ENCODE measurements at regions not wholly inside any gene's neighbourhood (a gene's known extent, or its start where the extent isn't known, plus 50 kb on each side); places are given as distances from the start of the nearest gene placed in this dataset.
"Not testable (repeated sequence)": the region's sequence is repeated elsewhere in the genome, so short reads cannot be mapped to it uniquely, and the experiment has no call there.

DNA sequence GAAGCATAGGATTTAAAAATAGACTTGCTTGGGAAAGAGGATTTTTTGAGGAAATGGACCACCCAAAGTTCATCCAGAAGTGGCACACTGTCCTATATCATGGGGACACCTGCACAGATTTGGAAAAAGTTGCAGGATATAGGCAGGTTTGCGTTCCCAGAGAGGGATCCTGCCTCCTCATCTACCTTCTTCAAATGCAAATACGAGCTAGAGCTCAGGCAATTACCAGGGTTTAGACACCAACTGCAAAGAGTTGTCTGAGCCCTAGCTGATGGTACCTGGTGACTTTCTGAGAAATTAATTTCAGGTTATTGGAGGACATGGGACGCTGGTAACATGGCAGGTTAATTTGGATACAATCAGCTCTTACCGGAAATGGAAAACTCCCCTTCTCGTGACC, 423.7 kb upstream of the MTPN start:
- no peak for DNase-seq

DNA sequence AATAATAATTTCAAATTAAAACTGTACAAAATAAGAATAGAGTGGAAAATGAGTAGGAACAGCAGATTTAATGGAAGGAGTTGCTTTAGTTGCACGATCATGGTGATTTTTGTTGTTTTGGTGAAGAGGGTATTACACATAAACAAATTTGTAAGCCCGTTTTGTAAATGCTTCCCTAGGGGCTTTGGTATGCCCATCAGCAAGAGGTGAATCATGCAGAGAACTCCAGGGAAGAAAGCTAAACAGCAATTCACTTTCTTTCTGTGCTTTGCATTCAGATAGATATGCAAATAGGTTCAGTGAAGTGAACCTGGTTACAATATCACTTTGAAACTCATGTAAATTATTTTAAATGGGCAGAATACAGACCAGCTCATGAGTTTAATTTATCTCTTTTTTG, 422.2 kb upstream of the MTPN start:
- DNase-seq: no peak

DNA sequence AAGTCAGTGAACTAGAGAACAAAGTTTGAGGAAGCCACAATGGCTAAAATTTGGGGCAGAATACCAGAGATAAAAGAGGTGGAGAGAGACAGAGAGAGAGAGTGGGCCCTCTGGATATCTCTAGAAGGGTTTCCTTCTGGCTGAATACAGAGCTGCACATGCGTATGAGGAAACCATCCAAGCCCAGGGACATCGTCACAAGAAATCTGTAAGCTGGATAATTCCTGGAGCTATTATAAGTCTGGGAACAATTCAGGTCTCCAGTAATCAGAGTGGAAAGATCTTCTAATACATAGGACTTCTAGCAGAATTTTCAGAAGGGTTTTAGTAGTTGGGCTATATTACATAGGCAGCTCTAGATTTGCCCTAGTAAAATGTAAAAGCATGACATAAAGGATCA, 415.7 kb upstream of the MTPN start:
- DNase-seq: no peak

DNA sequence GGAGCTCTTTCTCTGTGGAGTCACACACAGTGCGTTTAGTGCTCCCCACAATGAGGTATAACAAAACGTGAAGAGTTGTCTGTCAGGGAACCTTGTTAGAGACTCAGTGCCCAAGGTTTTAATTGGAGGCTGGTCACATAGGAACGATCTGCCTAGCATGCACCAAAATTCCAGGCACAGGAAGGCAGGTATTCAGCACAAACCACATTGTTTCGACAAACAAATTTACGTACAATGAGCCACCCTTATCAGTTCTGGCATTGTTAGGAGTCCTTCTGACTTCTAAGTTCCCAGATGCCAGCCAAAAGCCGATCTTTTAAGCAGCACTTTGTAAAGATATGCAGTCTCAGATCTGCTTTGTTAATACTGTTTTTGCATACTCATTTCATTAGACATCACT, 414.2 kb upstream of the MTPN start:
- no peak for DNase-seq

DNA sequence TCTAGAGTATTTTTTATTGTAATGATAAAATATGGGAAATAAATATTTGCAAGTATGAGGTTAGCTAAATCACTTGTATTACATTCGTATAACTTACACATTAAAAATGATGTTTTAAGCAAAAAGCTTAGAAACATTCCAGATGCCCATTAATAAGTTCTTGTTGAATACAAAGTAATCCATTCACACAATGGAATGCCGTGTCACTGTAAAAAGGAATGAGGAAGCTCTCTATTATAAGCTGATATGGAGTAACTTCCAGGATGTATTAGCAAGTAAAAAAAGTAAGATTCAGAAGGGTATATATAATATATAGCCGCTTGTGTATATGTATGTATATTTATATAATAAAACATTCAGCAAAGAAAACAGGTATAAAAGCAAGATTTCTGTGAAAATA, 412.8 kb upstream of the MTPN start:
- no peak for DNase-seq

DNA sequence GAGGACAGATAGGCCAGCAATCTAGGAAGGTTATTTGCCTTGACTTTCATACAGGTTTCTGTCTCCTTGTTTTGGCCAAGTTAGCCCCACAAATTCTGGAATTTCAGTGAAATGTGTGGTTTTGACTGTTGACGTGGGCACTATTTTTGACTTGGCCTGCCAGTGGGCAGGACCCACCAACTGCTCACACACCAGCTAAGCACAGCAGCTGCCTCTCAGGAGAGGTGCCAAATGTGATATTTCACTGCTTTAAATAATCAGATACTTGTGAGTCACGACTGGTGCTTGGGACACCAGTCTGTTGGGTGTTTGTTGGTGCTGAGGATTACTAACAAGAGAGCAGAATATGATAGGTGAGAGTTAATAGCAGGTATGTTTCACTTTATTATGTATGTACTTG, 409.7 kb upstream of the MTPN start:
- DNase-seq: no peak

DNA sequence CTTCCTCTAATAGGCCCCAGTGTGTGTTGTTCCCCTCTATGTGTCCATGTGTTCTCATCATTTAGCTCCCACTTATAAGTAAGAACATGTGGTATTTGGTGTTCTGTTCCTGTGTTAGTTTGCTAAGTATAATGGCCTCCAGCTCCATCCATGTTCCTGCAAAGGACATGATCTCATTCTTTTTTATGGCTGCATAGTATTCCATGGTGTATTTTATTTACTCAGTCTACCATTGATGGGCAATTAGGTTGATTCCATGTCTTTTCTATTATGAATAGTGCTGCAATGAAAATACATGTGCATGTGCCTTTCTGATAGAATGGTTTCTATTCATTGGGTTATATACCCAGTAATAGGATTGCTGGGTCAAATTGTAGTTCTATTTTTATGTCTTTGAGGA, 394.2 kb upstream of the MTPN start:
- not testable (repeated sequence) for DNase-seq

DNA sequence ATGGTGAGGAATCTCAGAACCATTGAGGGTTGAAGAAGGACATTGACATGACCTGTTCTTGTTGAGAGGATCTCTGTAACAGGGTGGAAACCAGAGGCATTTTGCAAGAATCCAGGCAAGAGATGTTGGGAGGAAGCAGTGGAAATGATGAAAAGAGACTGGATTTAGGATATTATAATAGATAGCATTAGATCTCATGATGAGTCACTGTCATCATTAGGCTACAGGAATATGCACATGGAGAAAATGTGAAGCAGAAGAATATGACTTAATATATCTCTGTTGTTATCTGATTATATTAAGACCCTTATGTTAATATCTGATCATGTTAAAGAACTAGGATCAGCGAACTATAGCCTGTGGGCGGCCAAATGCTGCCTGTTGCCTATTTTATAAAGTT, 393.0 kb upstream of the MTPN start:
- no peak for DNase-seq

DNA sequence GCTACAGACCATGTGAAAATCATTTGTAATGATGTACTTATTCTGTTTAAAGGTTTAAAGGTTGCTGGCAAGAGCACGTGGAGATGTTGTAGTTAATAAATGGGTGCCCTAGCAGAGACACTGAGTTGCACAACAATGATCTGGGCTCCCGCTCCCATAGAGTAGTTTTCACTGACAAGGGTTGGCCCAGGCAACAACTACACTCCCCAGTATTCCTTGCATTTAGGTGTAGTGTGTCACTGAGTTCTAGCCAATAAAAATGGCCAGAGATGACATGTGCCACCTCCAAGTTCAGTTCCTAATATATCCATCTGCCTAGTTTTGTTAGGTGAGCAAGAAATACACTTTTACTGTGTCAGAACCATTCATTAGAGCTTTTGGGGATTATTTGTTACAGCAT, 392.1 kb upstream of the MTPN start:
- no peak for DNase-seq

DNA sequence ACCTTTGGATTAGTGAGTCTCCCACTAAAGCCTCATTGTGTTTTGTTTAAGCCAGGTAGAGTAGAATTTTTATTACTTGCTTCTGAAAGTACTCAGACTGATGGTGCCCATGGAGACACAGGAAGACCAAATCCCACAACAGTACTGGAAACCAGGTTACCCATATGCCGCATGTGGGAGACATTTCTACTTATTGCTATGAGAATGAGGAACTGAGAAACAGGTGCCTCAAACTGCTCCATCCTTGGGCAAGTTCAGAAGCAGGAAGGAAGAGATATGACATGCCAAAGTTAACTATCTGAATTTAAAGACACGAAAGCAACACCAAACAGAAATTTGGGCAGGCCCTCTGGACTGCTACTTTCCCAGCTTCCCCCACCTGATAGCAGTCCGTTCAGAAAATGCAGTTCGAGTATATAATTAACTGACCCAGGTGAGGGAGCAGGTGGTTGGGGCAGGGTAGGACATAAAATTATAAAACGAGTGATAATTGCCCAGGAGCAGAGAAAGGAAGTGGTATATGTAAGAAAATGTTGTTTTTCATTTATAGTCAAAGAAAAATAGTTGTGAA, 382.3 kb upstream of the MTPN start:
- no peak for DNase-seq

DNA sequence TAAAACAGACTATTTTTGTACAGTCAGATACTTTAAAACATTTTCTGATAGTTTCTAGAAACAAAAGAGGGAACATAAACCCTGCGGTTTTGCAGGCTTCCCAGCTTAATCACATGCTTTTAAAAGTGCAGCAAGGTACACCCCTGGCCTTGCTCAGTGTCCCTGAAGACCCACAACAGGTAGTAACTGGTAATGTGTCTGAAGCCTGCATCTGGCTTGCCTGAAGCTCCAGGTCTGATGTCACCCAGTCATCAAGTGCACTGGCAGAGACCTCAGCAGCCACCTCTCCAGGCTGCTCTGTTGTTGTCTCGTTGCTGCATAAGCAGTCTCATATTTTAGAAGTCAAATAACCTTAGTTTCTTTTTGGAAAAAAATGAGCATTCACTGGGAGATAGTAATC, 376.1 kb upstream of the MTPN start:
- DNase-seq: no peak

DNA sequence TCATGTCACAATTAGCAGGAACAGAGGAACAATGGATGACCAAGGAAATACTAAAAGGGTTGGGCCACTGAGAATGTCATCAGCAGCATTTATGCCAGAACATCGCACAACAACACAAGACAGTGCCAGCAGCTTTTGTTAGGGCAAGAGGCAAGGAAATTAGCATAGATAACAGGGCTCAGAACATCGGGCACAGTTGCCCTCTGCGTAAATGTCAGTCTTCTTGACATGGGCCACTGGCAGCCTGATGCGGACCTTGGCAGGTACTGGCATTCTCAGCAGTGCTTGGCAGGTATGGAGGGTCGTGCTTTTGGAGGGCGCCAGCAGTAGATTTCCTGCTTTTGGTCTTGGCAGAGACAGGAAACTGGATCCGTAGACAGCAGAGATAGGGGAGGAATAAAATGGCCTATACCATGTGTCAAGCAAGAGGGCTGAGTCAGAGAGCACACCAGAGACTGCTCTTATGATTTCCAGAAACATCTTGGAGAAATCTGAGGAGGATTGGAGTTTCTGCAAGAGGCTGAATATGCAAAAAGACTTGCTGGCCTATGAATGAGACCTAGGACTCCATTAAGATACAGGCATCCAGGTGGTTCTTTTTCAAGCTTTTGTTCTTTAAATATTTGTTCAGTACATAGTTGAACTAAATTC, 371.5 kb upstream of the MTPN start:
- no peak for DNase-seq

DNA sequence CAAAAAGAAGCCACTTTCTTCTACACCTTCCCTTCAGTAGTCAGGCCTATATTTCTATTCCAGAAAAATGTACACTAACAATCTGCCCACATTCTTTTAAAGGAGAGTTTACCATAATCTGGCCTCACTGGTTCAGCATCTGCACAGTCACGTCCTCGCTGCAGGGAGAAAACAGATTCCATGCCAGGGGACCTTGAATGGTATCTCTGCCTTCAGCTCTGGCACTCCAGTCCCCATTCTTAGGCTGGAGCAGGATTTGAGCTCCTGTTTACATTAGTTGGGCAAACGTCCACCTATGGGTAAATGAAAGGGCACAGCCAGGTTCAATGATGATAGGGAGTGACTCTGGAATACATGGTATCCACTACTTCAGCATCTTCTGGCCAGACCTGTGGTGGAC, 371.0 kb upstream of the MTPN start:
- DNase-seq: no peak

DNA sequence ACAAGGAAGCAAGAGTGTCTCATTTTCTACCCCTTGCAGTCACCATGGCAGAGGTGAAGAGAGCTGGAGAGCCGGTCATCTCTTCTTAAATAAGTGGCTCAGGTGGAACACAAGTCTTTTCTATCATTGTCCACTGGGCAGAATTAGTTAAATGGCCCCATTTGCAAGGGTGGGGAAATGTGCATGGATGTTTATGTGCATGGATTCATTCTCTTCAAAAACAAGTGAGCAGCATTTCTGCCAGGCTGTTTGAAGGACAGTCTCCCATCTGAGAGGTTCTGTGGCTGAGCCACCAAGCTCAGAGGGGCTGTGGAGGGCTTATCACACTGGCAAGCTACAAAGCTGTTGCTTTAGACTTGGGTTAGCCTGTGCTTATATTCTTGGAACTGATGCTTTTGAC, 370.3 kb upstream of the MTPN start:
- DNase-seq: no peak

DNA sequence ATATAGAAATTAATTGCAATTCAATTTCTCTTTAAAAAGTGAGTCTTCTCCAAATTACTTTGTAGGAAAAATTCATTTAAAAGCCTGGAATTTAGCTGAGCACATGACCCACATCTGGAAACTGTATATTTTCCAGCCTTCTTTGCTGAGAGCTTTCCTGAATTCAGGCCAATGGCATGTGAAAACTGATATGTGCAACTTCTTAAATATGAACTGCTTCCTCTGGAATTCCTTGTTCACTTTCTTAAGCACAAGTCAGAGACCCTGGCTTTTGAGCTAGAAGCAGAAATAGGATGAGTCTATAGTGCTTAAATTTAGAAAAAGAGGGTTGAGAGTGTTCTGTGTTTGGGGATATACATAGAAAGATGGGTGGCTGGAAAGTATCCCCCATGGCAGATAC, 365.1 kb upstream of the MTPN start:
- no peak for DNase-seq

DNA sequence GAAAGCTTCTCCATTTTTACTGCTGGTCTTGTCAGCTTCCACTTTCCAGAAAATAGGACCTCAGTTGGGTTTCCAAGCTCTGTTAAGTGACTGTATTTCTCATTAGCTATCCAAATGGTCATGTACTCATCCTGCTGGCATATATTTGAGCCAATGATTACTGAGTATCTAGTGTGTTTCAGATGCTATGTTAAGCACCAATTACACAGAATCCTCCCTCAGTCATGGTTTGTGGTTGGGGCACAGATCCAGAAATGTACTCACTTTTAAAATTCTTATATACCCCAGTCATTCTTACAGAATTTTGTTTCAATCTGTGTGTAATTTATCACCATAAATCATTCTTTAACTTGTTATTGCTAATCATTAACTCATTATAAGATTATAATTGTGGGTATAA, 362.3 kb upstream of the MTPN start:
- DNase-seq: no peak

DNA sequence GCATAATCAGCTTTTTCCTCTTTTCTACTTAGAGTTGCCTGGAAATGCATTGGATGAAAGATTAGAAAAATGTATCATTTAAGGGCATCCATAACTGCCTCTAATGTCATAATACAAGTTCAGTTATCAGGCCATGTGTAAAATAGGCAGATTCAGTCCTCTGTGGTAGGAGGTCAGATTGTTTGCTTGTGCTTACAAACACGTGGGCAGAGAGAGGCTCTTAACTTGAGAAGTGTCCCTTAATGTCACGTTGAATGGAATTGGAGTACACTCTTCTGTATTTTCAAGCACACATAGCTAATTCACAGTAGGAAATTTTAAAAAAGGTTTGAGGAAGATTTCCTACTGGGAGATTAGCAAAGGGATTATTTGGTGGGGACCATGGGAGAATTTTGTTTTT, 359.8 kb upstream of the MTPN start:
- no peak for DNase-seq

DNA sequence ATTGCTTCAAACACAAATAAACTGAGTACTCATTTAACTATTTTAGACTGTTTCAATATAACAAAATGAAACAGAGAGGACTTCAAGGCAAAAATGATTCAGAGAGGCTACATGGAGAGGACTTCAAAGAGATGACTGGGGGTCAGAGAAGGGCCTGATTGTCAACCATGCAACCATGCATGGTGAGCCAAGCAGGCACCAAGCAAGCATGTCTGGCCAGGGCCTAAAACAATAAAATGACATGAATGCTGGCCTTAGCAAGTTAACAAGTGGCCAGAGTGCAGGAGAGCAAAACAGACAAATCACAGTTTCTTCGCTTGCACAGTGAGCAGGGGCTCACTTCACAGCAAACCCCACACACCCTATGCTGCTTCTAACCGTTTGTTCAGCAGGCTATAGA, 356.5 kb upstream of the MTPN start:
- DNase-seq: no peak

DNA sequence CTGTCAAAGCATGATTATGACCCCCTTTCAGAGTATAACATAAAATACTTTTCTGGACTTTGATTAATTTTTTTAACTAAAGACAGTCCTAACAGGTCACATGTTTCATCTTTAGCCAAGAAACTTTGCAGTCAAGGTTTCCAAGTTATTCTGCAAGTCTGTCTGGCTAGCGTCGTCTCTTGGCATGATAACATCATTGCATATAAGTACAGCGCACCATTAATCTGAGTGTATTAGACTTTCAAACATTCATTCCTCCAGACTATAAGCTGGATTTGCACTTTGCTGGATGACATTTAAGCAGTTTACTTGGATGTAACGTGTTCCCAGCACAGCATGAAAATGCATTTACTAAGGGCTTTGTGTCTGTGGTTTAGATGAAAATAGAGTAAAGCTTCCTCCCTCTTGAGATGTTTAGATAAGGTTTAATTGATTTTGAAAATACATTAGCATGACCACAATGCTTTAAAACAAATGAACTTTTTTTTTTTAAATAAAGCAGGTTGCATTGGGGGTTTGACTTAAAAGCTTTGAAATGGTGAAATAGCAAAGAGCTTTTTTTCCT, 349.0 kb upstream of the MTPN start:
- DNase-seq: no peak

DNA sequence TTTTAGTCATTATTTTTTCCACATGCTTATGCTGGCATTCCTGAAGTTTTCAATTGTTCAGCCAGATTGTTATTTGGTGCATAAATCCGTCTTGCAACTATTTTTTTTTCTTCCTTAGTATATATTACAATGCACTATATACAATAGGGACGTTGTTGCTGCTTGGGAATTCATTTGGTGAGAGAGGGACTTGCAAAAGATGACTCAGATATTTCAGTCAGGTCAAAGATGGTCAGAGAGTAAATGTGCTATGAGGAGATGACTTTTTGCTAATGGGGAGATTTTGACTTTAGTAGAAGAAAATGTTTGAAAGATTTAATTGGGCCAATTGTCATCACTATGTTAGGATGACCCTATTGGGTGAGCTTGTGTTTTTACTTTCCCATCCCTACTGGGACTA, 348.4 kb upstream of the MTPN start:
- no peak for DNase-seq

DNA sequence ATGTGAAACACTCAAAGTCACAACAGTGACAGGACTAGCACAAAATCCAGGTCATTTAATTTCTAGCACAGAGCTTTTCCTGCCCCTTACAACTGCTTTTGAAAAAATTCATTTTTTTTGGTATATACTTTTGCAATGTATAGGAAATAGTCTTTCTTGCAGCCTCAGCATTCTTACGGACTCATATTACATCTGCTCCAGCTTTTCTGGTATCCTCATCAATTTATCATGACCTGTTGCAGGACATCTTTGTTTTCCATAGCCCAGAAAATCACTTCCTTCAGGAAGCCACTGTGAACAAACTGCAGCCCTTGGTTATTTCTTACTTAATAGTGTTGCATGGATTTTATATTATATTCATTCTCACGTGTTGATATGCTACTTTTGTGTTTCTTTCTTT, 347.9 kb upstream of the MTPN start:
- no peak for DNase-seq

DNA sequence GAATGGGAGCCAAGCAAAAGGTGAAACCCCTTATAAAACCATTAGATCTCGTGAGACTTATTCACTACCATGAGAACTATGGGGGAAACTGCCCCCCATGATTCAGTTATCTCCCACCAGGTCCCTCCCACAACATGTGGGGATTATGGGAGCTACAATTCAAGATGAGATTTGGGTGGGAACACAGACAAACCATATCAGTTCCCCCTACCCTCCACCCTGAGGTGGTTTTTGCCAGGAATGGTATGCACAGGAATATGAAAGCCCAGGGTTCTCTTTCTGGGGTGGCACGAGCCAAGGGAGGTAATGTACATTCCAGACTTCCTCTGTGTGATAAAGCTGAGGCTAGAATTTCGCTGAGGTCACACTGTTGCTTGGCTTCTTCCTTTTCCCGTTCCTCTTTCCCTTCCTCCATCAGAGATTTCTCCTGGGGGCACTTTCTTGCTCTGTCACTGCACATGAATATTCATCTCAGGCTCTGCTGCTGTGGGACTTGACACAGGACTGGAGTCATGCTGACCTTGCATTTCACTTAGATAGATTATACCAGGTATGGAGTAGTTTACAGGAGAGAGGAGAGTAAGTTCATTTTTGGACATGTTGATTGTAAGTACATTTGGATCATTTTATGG, 347.0 kb upstream of the MTPN start:
- no peak for DNase-seq

DNA sequence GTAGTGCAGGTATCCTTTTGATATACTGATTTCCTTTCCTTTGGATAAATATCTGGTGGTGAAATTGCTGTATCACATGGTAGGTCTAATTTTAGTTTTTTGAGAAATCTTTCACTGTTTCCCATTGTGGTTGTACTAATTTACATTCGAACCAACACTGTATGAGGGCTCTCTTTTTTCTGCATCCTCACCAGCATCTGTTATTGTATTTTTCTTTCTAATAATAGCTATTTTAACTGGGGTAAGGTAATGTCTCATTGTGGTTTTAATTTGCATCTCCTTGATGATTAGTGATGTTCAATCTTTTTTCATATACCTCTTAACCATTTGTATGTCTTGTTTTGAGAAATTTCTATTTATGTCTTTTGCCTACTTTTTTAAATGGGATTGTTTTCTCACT, 335.4 kb upstream of the MTPN start:
- no peak for DNase-seq

DNA sequence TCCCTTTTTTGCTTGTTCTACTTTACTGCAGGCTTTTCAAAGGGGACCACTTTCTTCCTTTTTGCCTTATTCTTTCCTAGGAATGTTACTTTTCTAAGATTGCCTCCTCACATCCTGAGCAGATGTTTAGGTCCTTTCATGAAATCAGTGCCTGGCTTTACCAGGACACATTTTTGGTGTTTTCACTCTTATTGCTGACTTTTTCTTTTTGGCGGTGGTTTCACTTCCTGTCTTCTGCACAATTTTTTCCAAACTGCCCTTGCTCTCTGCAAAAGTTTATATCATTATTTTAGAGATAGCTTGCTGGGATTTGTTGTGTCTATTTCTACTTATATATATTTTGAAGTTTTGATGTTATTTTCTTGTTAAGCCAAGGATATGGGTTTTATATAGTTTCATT, 332.2 kb upstream of the MTPN start:
- no peak for DNase-seq

DNA sequence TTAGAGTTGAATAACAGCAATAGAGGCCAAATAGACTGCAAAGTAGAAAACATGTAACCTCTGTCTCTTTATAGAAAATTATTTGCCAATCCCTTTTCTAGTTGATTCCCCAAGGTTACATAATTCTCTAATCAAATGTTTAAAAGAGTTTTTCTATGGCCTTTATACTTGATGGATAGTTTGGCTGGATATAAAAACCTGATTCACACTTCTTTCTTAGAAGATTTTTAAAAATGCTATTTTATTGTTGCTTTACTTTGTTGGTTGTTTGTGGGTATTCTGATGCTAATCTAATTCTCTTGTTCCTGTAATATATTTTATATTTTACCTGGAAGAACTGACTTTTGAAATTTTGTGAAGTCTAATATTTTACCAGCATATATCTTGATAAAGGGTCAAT, 331.1 kb upstream of the MTPN start:
- DNase-seq: no peak

Measured in NCI-H2227 treated with DMSO at 0.1 percent for 48 hours (cell line).